Activated CD4-positive, CD25-positive, alpha-beta regulatory T cell treated with anti-CD3 and anti-CD28 coated beads, Interleukin-2, amount 50 U/mL, for 72 hours (primary cell): ENCODE measurements at regions not wholly inside any gene's neighbourhood (a gene's known extent, or its start where the extent isn't known, plus 50 kb on each side); places are given as distances from the start of the nearest gene placed in this dataset.

Source experiments
- DNase-seq: peaks from one replicate; pipeline ENCODE4 v3.0.0; 2021

DNA sequence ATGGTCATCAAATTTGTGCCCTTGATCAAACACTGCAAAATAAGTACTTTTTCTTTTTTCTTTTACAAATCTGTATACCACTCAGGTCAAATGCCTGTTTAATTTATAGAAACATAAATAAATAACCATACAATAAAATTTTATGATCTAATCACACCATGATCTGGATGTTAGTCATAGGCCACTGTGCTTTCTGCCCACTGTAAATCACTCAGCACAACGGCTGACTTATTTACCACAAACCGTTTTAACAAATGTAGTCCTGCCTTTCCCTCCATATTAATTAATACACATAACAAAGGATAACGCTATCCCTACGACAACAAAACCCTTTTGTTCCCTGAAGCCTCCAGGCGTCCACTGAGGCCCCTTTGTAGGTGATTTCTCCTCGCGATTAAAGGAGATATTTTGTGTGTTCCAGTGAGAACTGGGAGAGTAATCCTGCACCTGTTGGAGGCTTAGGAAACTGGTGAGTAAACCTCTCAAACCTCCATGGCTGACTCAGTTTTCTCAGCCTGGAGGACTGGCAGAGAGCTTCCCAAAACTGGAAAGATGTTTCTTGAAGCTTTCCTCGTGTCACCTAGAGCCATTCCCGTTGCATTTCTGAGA, 477.1 kb upstream of the SGCG start:
- no peak for DNase-seq

DNA sequence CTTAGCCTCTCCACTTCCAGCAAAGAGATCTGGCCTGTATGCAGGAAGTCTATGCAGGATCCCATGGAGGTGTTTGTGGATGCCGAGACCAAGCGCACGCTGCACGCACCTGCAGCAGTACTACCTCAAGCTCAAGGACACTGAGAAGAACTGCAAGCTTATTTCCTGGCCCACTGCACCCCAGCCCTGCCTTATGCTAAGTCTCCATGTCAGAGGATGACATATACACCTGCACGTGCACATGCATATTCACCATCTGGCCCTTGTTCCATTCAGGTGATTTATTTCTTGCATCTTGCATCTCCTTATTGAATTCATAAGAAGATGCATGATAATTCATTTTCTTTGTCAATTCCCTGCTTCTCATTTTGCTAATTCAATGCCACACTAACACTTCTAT, 472.8 kb upstream of the SGCG start:
- no peak for DNase-seq

DNA sequence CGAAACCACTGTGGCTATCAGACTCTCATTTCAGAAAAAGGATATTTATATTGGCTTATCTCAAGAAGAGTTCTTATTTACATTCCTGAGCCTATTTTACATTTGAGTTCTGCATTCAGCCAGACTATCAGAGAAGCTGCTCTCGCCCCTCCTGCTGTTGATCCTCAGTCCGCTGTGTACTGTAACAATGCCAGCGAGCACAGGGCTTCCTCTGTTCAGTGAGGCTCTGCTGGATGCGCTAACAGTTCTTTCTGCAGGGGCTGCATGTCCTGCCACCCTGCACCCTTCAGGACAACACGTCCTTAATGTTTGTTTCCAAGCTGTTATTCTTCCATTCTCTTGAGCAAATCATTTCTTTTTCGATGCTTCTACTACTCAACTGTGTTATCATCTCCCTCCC, 463.7 kb upstream of the SGCG start:
- DNase-seq, result no peak

DNA sequence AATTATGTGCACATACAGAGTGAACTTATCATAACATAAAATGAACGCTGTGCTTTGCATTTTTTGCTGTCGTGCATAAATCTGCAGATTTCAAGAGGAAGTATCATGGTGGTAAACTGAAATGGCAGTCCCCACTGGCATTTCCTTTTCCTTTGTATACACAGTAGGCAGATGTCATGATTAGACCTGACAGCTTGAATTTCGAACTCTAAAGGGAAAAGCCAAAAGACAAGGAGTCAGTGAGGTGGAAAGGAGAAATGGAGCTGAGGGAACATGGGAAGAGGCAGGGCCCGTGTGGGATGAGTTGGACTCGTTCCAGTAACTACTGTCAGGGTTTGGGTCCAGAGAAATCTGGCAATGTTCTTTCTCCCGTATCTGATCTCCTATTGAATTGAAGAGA, 454.1 kb upstream of the SGCG start:
- DNase-seq, result no peak

DNA sequence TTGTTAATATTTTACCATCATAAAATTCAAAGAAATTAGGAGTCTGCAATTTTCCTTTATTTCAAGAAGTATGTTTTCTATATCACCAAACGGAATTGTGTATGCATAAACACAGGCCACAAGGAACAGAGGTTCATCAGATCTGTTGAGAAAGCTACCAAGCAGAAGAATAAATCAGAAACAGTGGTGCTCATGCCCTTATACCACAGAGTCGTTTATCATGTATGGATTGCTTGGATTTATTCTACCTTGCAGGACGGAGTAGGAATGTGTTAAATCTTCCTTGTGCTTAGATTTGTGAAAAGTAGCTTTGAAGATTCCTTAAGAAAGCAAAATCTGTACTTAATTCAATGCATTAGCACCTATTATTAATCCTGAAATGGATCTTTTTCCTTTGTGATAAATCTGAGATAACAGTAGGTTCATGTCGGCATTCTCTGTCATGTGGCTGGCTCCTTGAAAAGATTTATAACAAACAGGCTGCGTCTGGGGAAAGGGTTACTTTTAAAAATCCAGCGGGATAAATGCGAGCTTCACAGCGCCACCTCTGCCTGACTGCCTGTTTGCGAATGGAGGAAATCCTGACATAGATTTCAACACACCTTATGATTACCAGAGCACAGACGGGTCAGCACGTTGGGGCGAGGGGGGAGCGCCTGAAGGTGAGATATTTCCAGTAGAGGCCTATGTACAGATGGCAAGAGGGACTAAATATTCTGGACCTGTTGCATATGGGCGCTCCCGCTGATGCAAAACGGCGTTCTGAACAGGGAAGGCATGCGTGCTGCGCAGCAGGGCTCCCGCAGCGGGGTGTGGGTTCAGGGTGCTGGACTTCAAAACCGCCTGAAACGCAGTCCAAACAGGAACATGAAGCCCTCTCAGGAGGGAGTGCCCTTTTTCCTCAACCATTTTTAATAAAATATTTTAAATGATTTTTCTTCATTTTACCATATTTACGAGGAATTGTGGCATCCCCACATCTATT, 445.5 kb upstream of the SGCG start:
- DNase-seq, result no peak

DNA sequence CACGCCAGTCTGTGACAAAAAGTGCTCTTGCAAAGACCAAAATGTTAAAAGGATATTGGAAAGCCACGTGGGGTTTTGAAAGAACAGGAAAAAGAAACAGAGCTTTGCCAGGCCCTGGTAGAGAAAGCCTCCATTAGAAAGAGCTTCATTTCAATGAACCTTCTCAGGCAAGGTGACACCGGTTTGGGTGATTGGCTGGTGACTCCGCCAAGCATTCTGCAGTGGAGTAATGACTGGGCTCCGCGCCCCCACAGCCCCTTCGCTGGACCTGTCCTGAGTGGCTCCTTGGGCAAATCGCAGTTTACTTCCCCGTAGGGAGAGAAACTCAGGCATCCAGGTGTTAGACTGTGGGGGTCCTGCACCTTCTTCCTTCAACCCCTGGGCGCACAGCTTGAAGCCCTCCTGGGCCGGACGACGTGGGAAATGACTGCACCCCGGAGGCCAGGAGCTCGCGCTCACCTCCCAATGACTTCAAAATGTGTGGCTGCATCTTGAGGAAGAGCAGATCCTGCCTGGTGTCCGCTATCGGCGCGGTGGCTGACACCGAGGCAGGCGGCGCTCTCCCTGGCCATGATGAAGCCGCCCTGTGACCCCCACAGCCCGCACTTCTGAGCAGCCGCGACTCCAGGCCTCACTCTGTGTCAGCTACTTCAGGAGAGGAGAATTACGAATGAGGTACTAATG, 444.6 kb upstream of the SGCG start:
- no peak for DNase-seq

DNA sequence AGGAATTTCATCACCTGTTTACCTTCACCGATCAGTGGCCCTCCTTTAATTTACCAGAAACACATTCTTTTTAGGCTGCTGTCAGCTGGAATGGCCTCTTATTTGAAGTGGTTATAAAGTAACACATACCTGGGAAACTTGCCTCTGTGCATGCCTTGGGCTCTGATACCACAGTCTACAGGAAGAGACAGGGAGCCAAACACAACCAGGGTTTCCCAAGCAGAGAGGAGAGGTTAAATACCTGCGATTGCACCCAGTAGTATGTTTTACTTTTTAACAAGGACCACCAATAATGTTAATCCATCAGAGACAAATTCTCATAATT, 444.0 kb upstream of the SGCG start:
- DNase-seq, result no peak

DNA sequence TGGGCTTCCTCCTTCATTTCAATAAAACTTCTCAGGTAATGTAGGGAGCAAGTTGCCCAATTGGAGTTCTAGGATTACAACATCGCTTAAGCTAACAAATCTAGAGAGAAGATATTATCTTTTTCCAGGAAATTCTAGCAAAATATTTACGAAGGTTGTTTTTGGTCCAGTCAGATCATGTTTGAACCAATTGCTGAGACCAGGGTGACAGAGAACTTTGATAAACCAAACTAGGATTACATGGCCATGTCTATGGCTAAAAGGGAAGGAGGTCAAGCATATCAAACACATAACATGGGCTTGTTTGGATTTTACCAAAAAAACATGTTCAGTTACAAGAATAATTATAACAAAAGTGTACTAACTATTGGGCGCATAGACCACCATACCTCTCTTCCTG, 442.4 kb upstream of the SGCG start:
- DNase-seq, result no peak

DNA sequence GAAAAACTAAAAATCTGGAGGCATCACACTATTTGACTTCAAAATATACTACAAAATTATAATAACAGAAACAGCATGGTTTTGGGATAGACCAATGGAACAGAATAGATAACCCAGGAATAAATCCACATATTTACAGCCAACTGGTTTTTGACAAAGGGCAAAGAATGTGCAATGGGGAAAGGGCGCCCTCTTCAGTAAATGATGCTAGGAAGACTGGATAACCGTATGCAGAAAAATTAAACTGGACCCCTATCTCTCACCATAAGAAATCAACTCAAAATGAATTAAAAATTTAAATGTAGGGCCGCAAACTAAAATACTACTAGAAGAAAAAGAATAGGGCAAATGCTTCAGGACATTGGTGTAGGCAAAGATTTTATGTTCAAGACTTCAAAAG, 440.5 kb upstream of the SGCG start:
- DNase-seq, result no peak

DNA sequence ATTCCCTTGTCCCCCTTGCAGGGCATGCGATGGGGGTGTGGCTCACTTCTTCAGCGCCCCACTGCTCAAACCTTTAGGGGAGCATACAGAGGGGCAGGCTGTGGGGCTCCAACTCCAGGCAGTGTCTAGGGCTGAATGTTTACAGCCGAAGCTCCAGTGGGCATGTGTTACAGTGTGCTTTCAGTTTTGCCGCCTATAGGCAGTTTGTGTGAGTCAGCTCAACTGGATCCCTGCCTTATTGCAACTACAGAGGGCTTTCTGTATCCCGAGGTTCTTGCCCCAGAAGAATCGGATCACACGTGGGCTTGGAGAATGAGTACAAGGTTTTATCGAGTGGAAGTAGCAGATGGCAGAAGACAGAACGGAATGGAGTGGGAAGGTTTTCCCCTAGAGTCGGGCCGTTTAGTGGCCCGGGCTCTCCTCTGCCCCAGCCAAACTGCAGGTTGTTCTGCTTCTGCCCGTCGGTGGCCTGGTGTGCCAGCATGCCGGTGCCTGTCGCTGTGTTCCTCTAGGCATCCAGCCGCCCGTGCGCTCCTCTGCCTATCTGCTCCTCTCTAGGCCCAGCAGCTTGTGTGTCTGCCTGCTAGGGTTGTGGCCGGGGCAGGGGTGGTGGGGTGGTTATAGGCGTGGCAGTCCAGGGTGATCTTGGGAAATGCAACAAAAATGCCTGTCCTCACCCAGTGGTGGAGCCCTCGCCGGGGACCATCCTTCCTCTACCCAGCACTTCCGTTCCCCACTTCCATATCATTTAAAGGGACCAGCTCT, 435.9 kb upstream of the SGCG start:
- DNase-seq, result no peak

DNA sequence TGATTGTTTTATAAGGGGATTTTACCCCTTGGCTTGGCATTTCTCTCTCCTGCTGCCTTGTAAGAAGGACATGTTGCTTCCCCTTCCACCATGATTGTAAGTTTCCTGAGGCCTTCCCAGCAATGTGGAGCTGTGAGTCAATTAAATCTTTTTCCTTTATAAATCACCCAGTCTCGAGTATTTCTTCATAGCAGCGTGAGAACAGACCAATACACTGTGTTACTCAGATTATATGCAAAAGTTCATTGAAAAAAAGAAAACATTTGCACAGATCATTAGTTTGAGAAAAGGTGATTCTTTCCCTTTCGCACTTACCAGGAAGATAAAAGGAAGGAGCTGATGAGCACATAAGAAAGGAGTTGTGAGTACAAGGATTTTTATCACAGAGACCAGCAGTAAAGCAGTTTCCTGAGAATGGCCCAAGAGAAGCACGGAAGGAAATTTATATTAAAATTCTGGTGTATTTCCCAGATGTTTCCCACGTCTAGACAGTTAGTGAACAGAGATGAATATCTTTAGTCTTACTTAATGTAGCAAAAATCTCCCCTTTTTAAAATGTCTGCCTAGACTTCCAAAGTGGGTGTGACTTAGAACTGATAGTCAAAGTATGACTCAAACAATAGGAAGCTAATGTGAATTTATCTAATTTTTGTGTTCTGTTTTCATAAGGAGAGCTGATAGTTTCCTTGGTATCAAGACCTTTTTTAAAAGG, 431.8 kb upstream of the SGCG start:
- no peak for DNase-seq

DNA sequence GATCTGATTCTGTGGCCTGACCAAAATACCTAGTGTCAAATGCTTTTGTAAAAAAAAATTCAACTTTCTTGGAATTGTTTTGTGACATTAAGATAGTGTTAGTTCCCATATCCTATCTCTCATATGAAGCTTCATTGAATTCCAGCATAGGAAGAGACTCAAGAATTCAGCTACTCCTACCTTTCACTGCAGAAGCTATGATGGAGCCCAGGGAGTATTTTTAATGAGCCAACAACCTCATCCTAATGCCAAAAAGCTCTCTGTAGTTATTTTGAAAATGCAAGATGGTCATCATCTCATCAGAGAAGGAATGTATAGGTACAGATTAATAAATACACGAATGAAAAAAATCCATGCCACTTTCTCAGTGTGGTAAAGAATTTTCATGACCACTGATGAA, 431.2 kb upstream of the SGCG start:
- no peak for DNase-seq

DNA sequence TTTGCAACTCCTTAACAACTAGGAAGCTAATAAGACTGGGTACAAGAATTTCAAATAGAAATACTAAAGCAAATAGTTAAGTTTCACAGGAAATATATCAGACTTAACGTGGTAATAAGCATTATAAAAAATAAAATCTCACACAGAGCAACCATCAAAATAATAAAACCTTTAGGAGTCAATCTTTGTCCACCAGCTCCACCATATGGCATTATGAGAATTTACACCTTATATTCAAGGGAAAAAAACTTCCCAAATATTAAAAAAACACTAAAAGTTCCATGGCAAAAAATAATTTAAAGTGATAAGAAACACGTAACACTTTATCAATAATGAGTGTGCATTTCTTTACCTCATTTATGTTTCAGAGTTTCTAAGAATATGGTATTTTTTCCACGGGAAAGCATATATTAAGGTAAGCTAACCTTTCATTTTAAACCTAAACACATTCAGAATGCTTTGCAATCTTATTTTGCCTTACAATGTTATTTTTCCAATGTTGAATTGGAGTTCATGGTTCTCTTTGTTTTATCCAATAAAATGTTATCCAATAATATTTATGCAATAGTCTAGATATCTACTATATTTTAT, 423.2 kb upstream of the SGCG start:
- DNase-seq, result no peak

DNA sequence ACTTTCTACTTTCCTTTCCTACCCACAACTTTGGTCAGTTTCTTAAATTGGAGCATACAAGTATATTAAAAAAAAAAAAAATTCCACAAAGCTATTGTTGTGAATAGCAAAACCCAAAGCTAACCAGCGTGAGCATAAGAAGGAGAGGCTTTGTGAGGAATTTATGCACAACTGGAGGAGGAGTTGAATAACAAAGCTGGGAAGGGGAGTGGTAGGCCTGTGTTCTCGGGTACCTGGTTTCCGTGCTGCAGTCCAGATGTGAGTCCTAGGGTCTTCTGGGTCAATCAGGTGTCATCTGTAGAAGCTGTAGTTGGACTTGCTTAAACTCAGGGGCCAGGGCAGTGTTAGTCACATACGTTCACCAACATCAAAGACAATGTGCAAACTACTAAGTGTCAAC, 422.5 kb upstream of the SGCG start:
- DNase-seq, result no peak

DNA sequence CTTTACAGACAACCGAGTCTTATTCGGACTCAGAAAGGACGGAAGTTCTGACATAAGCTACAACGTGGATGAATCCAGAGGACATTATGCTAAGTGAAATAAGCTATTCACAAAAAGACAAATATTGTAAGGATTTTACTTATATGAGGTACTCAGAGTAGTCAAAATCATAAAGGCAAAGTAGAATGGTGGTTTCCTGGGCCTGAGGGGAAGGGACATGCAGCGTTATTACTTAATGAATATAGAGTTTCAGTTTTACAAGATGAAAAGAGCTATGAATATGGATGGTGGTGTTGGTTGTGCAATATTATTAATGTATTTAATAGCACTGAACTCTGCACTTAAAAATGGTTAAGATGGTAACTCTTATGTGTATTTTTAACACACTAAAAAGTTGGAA, 419.1 kb upstream of the SGCG start:
- no peak for DNase-seq

DNA sequence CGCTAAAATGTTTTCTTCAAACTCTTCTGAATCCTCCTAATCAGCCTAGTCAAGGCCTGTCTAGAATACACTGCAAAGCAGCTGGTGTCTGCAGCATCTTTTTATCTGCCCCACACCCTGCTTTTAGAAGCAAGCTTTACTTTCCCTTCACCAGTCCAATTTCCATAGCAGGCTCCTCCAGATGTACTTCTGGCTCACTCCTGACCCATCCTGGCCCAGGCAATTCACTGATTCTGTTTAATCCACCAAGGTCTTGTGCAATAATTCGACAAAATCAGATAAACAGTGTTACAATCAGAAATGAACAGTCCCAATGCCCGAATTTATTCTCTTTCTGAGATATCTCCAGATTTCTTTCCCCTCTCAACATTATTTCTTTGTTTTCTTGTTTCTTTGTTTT, 415.2 kb upstream of the SGCG start:
- no peak for DNase-seq

DNA sequence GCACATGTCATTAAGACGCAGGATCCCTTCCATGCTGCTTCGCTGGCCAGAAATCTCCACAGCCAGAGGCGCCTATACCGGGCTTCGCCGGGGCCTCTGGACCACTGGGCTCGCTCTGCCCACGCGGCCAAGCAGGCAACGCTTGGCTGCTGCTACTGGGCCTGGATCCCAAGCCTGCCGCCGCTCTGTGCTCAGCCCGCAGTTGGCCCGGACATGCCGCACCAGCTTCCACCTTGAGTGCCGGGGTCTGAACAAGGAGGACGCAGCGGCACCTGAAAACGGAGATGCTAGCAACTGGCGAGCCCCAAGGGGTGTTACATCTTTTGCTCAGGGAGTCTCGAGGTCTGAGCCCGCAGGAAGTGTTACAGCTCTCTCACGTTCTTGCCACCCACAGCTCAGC, 409.9 kb upstream of the SGCG start:
- no peak for DNase-seq

DNA sequence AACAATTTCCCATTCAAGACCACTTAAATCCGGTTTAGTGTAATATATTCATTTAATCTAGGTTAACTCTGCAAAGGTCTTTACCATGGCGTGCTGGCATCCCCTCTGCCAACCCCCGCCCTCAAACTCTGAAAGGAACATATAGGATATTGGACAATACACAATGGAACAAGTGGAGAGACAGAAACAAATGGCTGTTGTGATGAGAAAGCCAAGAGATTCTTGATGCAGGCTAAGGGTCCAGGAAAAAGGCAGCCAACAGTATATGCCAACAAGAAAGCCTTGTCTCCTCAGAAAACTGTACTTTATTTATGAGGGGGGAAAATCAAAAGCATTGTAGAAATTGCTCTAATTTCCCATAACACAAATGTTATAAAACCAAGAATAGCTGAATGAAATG, 407.3 kb upstream of the SGCG start:
- no peak for DNase-seq

DNA sequence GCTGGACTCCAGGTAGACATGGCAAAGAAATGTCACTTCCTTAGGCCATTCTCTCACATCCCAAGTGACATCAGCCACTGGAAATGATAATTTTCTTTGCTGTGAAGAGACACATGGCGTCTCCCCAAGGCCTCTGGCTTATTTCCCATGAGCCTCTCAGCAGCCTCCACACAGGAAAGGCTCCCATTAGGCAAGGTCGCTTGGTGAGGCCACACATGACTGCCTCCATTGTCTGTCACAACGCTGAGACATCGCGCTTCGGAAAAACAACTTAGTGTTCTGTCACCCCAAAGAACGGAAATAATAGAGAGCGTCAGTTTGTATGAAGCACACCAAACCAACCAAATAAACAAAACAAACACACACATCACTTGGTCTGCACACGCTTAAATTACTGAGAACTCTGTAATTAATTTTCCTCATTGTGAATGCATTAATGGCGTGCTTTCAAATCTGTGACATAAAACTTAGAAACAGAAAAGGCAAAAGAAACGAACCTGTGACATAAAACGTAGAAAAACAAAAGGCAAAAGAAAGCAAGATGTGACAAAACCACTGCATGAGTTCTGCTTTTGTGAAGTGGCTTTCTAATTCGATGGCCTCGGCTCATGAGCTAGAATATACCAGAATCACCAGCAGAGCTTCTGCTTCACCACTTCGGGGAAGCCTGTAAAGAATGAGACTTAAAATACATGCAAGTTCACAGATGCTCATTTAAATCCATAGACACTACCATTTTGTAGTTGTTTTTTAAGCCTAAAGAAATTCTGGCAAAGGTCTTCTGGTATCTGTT, 404.2 kb upstream of the SGCG start:
- DNase-seq, result no peak

DNA sequence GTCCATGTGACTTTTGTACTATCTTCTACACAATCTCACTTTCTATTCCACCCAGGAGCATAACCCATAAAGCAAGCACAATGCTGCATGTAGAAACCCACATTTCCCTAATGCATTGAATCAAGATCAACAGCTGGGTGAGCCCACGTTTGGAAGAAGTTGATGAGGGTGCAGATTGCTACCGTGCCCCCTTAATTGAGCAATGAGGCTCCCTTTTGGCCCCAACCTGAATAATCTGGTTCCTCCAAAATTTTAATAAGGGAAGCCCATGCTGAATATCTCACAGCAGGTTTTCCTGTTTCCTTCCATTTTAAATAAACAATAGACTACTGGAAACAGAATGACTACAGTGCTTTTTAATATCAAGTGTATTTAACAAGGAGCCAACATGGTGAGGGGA, 403.6 kb upstream of the SGCG start:
- DNase-seq, result no peak

DNA sequence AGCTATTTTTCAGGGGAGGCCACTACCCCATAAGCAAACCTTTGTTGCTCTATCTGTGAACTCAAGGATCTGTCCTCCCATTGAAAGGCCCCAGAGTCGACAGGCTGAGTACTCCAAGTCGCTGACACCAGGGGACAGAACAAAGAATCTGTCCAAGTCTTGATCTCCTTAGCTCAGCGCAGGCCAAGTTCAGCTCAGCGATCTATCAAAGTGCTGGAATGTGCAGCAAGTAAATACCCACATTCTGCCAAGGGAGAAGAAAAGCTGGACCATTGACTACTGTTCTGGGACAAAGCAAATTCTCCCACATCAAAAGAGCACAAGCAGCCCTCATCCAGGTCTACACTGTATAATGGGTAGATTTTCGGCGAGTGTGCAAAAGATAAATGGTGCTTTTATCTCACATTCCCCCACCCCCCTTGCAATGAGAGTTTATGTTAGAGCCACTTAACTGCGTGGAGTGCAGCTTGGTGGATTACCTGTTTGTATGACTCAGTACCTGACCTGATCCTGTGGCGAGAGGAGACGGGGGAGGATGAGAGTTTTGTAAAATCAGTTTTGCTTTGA, 391.7 kb upstream of the SGCG start:
- no peak for DNase-seq
